ENCODE measurements at regions not wholly inside any gene's neighbourhood (a gene's known extent, or its start where the extent isn't known, plus 50 kb on each side); places are given as distances from the start of the nearest gene placed in this dataset.
"Not testable (repeated sequence)": the region's sequence is repeated elsewhere in the genome, so short reads cannot be mapped to it uniquely, and the experiment has no call there.

GRCh38 chr6:4660377-4661321 is 115.6 kb upstream of the CDYL start:
- Histone ChIP-seq H3K4me1 (peaks cover 0 to 15% (median 0%) of the 10 kb centered on the region in 3 donors), H3K27ac (peak overlapping the region in 2 of 4 donors; percentile 42 to 53), H3K27me3 (no peaks in the 10 kb centered on the region), H3K4me3 (peak overlapping the region in 1 of 2 donors; percentile 21), H3K36me3 (no peaks in the 10 kb centered on the region), H3K9me3 (no peaks in the 10 kb centered on the region)
- no peak for TF ChIP-seq POLR2A (IDR thresholded peaks at IDR 0.05)
- TF ChIP-seq EP300 (IDR thresholded peaks at IDR 0.05) = no peak
- peak; percentile 84 for TF ChIP-seq POLR2AphosphoS5 (IDR thresholded peaks at IDR 0.05)
- TF ChIP-seq CTCF (IDR thresholded peaks at IDR 0.05) = no peak
- ATAC-seq = peak; percentile 37
- WGBS, 2 donors (ENCODE audit: low coverage in 1 of 2) = 22% methylated on average over 4 of the region's 22 CpGs; no CpG with 5 or more reads in 1 of the 2 donors

- not testable (repeated sequence) for H3K27ac ChIP-seq, H3K27me3 ChIP-seq, H3K36me3 ChIP-seq, ATAC-seq, H3K9me3 ChIP-seq, H3K4me3 ChIP-seq
- 100% methylated on average over 2 of the region's 2 CpGs; no CpG with 5 or more reads in 1 of the 2 donors for WGBS, 2 donors (ENCODE audit: low coverage in 1 of 2)
- H3K4me1 ChIP-seq = peaks cover 0 to 15% (median 0%) of the 10 kb centered on the region in 3 donors
These were observed 116.5 kb upstream of the CDYL start for GRCh38 chr6:4659719-4660118.

- Histone ChIP-seq H3K4me1 (peaks cover 0 to 15% (median 0%) of the 10 kb centered on the region in 3 donors), H3K27me3 (no peaks in the 10 kb centered on the region), H3K9me3 (no peaks in the 10 kb centered on the region), H3K27ac (no peak overlapping the region), H3K4me3 (no peak overlapping the region), H3K36me3 (no peaks in the 10 kb centered on the region)
- ATAC-seq = no peak
- TF ChIP-seq POLR2AphosphoS5 (IDR thresholded peaks at IDR 0.05) (no peak), POLR2A (IDR thresholded peaks at IDR 0.05) (no peak), EP300 (IDR thresholded peaks at IDR 0.05) (no peak), CTCF (IDR thresholded peaks at IDR 0.05) (no peak)
- whole genome bisulfite sequencing, 2 donors (ENCODE audit: low coverage in 1 of 2) = 76 to 84% methylated on average over 4 to 6 of the region's 6 CpGs
These were observed 117.7 kb upstream of the CDYL start for GRCh38 chr6:4658486-4658885.

GRCh38 chr6:4656106-4656505 is 120.1 kb upstream of the CDYL start:
- WGBS, 2 donors (ENCODE audit: low coverage in 1 of 2) = 75 to 88% methylated on average over 2 of the region's 3 CpGs
- H3K9me3 ChIP-seq = no peaks in the 10 kb centered on the region
- H3K27ac ChIP-seq = no peak overlapping the region
- TF ChIP-seq POLR2AphosphoS5 (IDR thresholded peaks at IDR 0.05) (no peak), EP300 (IDR thresholded peaks at IDR 0.05) (no peak), POLR2A (IDR thresholded peaks at IDR 0.05) (no peak), CTCF (IDR thresholded peaks at IDR 0.05) (no peak)
- peaks cover 0 to 9% (median 0%) of the 10 kb centered on the region in 3 donors for H3K4me1 ChIP-seq
- no peak overlapping the region for H3K4me3 ChIP-seq
- no peaks in the 10 kb centered on the region for H3K36me3 ChIP-seq
- ATAC-seq = no peak
- no peaks in the 10 kb centered on the region for H3K27me3 ChIP-seq

GRCh38 chr6:4655196-4656025 is 120.8 kb upstream of the CDYL start:
- Histone ChIP-seq H3K36me3 (no peaks in the 10 kb centered on the region), H3K27ac (no peak overlapping the region), H3K4me1 (peaks cover 0 to 2% (median 0%) of the 10 kb centered on the region in 3 donors), H3K27me3 (no peaks in the 10 kb centered on the region), H3K4me3 (no peak overlapping the region), H3K9me3 (no peaks in the 10 kb centered on the region)
- WGBS, 2 donors (ENCODE audit: low coverage in 1 of 2) = 71 to 80% methylated on average over 8 to 12 of the region's 12 CpGs
- TF ChIP-seq POLR2AphosphoS5 (IDR thresholded peaks at IDR 0.05) (no peak), POLR2A (IDR thresholded peaks at IDR 0.05) (no peak)
- no peak for ATAC-seq

Measured in gastroesophageal sphincter (tissue), 4 donors.